ENCODE measurements at regions not wholly inside any gene's neighbourhood (a gene's known extent, or its start where the extent isn't known, plus 50 kb on each side); places are given as distances from the start of the nearest gene placed in this dataset.

DNA sequence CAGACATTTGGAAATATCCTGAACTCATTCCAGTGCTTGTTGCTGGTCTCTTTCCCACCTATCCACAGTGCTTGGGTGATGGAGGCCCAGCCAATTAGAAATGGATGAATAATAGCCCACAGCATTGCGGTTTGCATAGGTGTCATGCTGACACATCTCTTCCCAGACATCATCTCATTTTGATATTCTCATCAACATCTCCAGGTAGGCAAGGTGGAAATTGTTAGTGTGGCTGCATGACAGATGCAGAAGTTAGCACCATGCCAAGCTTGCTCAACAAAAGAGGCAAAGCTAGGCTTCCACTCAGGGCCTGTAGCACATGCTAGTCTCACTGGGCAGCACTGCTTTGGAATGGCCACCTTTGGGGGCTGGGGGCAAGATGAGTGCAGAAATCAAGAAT, 1118.9 kb downstream of the VRK1 start:
- DNase-seq = no peak

DNA sequence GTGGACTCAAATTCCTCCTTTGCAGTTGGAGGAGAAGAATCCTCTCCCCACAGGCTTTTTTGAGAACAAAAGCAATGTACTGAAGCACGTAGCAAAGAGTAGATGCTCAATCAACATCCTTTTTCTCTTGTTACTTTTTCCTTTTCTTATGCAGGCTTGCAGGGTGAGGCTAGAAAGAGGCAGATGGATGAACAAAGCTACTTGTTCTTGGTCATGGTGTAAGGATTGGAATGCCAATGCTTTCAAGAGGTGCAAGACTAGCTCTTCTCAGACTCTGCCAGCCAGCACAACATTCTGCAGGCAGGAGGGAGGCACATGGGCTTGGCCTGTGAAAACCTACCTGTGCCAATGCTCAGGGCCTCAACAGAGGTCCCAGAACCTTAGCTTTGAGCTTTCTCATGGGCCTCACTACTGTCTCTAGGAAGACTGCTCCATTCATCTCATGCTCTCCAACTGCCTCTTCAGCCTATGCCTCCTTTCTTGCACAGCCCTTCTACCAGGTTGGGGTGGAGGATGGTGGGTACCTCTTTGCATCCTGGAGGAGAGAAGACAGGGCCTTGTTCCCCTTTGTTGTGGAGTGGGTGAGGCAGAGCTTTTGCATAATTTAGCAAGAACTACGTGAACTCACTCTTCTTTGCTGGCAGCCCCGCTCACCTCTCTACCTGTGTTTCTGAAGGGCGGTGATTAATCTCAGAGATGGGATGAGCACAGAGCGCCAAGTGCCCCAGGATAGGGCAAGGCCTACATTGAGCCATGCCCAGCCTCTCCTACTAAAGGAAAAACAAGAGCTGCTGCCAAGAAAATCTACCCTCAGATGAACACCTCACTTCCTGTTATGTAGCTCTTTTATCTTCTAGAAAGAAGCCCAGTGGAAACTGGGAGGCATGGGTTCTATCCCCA, 1119.7 kb downstream of the VRK1 start:
- DNase-seq = no peak

DNA sequence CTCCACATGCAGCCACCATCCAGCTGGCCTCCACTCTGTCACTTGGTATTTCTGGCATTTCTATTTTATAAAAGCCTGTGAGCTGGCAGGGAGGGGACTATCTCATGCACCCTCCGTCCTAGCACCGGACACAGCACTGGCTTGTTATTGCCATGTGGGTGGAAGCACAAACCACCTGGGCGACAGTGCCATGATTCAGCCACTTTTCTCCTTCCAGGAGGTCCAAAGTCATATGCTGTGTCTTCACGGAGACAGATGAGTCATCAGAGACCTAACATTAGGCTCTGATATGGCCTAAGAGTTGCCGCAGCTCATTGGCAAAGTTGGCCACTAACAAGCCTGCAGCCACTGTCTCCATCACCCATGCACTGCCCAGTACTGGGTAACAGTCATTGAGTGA, 1123.0 kb downstream of the VRK1 start:
- no peak for DNase-seq

DNA sequence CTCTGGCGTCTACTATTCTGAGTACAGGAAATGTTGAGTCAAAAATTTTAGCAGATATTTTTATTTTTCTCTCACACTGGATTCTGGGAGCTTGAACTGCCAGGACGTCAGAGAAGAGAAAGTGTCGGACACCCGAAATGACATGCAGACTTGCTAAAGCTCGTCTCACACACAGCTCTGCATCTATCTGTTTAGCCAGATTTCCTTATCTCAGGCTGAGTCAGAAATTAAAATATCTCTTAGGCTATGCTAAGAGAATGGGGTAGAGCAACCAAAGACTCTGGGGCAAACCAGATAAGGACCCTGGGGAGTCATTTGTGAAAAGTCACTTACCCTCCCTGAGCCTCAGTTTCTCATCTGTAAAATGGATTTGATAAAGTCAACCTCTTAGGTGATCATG, 1124.1 kb downstream of the VRK1 start:
- DNase-seq = no peak

DNA sequence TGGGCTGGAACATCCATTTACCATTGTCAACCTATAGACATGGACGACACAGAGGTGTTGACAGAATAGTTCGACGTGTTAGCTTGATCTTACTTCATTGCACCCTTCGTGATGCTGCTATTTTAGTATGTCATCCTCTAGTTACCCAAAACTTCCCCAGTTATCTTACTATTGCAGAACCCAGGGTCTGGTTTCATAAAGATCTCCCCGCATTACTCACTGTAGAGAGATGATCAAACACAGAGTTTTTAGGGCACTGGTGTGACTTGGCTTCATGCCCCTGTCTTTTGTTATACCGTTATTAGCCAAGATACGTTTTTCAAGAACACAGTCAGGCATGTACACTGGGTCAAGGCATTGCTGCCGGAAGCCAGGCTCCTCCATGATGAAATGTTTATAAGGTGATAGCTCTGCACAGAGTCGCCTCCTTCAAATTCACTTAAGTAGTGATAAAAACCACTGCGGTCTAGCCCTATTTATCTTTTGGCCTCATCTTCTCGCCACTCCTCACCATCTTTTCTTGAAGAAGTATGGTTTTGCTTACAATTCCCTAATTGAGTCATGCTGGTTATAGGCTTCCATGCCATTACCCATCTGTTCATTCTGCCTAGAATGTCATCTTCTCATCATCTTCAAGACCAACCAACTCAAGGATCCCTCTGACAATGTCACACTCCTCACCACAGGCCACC, 1127.9 kb downstream of the VRK1 start:
- DNase-seq = no peak

DNA sequence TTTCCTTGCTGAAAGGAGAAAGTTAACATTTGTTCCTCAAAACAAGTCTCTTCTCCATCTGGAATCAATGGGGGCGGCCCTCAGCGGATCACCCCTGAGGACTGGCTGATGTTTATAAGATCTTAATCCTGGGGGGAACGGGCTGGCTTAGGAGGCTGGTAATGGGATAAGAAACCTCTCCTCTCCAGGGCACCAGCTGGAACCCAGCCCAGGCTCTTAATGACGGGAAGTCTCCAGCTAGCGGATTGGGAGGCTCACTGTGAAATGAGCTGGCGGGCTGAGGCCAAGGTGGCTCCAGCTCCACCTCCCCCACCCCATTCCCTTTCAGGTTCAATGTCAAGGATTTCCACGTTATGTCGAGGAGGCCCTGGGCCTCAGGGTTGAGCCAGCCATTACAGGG, 1133.0 kb downstream of the VRK1 start:
- no peak for DNase-seq

DNA sequence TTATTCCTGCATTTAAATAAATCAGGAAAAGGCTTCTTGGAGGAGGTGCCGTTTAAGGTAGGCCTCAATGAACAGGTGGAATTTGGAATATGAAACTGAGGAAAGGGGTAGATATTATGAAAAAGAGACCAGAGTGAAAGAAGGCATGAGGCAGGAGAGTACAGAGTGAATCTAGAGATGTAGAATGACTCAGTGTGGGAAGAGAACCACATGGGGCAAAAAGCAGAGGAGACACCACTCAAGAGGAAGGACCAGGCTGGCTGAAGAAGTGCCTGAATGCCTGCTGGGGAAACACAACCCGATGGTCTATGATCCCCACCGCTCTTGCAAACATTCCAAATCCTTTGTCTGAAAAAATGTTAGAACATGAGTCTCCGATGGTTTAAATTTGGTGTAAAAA, 1134.1 kb downstream of the VRK1 start:
- DNase-seq = no peak

DNA sequence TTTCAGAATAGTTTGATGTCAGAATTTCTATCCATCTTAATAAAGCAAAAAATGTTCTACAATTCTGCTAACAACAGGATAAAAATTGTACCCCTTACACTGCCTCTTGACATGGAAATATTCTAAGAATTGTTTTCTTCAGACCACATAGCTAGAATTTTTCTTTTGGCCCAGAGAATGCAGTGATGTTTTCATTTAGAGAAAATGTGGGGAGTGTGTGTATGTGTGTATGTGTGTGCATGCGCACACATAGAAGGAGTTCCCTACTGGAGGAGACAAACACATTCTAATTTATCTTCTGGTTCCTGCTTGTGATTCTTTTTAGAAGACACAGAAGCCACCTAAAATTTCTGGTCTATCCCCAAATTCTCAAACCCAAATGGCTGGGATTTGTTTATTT, 1145.7 kb downstream of the VRK1 start:
- no peak for DNase-seq

DNA sequence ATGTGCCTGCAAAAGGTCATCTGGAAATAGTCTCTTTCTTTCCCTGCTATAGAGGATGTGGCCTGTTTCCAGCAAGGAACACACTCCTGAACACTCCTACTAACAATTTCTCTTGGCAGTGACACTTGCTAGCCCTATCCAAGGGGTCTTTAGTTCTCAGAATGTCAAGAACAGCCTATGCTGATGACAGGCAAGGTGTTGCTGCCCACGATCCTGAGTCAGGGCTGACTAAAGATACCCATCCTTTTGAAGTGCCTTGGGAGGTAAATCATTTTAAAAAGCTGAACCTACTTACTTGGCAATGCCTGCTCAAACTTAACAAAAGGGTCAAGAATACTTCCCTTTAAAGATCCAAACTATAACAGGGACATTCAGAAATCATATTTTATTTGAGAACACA, 1146.4 kb downstream of the VRK1 start:
- no peak for DNase-seq

DNA sequence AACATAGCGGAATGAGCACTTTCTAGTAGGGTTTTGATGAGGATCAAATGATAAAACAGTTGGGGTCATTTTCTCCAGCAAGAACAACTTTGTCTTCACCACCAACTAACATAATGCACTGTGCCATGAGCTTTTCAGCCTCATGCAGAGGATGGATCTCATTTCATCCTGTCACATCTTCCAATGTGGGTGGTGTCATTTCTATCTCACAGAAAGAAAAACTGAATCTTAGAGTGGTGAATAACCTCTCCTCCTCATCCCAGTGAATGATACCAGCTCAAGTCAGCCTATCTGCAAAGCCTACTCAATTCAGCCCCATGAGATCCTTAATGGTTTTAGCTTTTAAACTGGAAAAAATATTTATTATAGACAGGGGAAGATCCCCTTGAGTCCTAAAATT, 1147.2 kb downstream of the VRK1 start:
- DNase-seq = no peak

DNA sequence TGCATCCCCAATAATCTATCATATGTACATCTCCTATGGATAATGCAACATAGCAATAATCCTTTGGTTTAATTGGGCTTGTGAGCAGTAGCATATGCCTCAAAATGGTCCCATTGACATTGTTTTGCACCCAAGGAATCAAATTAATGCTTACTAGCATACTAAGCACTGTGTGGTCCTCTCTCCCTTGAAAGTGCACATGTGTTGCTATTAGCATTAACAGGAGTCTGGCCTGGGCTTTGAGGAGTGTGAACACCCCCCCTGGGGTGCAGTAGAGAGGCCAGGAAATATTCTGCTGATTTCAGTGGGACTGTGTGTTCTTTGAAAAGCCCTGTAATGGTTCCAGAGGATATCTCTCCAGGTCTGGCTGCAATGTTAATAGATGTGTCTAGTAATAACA, 1148.4 kb downstream of the VRK1 start:
- no peak for DNase-seq

DNA sequence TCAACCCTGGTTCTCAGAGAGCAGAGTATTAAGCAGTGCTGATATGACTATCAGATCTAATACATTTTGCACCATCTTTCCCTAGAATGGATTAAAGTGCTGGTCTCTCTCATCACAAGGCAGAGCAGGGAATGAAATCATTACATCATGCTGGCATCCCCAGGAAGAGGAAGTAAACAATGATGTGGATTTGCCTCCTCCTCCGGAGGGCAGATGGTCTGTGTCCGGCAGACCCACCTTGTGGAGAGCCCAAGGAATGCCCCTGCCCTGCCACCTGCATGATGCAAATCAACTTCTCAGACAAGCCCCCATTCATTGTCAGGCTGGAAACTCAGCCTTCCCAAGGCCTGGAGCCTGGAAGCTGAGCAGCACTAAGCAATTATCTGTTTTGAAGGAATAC, 1149.1 kb downstream of the VRK1 start:
- DNase-seq = no peak

DNA sequence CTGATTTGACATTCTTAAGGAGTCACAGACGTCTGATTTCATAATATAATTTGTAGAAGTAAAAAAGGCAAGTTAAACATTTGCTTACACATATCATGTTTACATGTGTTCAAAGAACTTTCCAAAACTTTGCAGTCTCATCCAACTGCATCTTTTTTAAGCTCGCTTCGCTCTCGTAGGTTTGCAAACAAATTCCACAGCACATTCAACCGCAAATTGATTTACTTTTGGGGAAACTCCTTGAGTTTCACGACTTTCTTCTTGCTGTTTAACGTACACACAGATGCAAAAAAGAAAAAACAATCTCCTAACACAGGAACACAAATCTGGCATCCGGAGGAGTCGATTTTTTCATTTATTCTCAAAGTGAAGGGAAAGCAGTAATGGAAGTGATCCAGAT, 1149.5 kb downstream of the VRK1 start:
- DNase-seq = no peak

DNA sequence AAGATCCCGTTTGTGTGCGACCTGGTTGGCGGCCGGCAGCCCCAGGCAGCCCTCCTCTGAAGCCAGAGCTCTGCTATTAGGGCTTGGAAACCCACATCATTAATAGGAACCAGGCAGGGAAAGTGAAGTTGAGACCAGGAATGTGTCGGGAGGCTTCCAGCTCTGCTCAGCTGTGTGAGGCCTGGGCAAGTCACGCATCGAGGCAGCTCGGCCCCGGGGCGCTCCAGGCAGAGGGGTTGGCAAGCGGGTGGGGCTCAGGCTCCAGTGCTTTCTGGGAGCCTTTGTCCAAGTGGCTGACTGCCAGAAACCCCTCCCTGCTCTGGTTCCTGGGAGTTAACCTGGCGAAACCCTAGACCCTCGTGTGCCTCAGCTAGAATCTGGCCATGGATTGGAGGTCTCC, 1151.7 kb downstream of the VRK1 start:
- no peak for DNase-seq

DNA sequence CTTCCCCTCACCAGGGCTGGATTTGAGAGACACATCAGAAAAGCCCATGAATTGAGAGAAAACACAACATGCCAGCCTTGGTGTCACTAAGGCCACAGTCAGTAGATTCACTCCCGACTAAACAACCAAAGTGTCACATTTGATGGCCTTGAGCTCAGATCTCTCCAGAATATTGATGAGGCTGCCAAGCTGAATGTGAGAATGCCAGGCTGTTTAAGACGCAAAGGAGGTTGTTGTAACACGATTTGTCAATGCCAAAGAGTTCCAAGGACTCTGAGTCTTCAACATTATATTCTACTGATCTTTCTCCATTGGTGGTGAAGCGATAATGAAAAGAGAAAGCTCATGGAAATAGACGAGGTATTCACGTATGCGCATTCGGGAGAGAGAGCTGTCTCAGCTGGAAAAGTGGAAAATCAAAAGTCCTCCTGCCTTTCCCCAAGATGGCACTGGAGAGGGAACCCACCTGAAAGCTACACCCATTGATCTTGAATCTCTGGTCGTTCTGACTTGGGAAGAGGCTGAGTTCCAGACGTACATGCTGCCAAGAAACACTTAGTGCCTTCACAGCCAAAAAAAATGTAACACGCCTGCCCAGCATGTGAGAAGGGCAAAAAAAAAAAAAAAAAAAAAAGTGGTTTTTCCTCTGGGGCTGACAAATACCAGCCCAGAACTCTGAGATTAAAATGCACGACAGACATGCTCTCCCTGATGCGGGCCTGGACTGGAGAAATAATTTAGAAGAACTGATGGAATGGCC, 1159.6 kb downstream of the VRK1 start:
- DNase-seq = no peak

DNA sequence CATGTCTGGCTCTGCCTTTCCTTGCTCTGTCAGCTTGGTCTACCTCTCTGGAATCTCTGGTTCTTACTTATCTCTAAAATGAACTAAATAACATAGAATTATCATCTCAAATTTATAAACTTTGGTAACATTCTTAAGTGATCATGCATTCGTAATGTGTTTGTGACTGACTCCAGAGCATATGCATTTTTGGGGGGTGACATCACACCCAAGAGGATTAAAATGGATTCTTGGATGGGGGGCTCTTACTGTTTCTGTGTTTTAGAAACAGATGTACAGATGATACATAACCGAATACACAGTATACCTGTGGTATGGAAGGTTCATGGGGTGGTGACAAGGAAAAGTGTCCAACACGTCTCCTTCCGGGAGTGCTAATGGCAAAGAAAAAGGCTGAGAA, 1162.1 kb downstream of the VRK1 start:
- no peak for DNase-seq

DNA sequence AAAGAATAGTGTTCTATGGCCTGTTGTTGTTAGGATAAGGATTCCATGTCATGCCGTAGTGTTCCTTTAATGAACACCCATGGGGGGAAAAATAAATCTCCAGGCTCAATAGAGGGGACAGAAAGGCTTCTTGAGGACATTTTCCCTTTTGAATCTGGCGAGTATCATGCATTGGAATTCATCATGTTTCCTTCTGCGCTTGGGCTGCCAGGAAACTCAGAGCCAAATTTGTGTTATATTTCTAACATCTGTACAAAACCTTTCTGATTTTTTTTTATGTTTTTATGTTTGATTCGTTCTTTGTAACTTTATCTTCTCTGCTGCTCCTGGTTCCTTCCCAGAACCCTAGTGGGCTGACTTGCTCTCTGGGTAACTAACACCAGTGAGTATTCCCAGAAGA, 1163.3 kb downstream of the VRK1 start:
- no peak for DNase-seq

DNA sequence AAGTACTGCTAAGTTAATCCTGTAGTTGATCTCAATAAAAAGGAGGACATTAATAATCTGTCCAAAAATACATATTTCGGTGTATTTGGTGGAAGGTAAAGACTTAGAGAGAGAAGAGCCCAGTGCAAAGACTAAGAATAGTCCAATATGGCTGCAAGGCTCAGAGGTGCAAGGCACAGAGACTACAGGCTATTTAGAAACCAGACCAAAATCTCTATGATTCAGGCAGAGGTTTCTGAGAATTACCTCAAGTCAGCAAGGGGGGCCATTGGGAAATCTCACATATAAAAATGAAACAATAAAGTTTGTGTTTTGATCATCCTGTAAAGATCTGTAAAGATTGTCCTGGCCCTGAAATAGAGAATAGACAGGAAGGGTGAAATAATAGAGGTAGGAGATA, 1173.0 kb downstream of the VRK1 start:
- DNase-seq = no peak

DNA sequence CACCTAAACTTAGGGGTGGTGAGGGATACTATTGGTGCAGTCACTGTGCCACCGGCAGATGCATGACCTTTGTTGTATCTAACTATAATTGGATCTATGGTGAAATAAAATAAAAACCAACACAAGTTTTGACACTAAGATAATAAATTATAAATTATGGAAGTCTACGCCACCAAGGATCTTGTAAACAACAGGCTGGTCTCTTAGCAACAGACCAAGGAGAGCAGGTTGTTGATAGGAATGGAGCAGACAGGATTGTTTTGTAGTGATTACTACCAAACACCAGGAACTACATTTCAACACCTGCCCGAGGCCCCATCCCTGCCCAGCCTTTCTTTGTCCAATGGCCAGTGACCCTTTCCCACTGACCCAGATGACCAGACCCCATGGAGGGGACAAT, 1178.0 kb downstream of the VRK1 start:
- DNase-seq = no peak

DNA sequence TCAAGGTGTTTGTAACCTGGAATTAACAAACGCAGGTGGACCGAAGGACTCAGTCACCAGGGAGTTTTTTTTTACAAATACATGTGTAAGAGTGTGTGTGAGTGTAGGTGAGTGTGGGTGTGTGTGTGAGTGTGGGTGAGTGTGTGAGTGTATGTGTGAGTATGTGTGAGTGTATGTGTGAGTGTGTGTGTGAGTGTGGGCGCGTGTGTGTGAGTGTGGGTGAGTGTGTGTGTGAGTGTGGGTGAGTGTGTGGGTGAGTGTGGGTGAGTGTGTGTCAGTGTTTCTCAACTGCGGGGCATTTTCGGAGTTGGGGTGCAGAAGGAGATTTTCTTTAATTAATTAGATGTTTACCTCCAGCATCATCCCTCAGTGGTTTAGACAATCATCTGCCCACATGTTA, 1178.8 kb downstream of the VRK1 start:
- no peak for DNase-seq

DNA sequence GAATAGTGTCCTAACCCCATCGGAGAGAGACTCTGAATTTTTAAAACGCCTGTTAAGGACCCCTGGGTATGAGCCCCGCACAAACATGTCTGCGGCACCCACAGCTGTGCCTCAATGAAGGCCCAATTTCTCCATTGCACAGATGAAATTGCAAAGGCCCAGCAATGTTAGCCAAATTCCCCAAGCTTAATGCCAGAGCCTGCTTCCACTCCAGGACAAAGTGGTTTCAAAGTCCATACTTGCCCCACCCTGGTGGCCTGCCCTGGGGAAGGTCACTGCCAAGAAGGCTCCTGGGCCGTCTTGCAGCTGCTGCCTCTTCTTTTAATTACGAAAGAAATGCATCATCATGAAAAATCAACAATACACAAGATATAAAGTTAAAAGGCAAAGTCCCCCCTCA, 1179.7 kb downstream of the VRK1 start:
- DNase-seq = no peak

DNA sequence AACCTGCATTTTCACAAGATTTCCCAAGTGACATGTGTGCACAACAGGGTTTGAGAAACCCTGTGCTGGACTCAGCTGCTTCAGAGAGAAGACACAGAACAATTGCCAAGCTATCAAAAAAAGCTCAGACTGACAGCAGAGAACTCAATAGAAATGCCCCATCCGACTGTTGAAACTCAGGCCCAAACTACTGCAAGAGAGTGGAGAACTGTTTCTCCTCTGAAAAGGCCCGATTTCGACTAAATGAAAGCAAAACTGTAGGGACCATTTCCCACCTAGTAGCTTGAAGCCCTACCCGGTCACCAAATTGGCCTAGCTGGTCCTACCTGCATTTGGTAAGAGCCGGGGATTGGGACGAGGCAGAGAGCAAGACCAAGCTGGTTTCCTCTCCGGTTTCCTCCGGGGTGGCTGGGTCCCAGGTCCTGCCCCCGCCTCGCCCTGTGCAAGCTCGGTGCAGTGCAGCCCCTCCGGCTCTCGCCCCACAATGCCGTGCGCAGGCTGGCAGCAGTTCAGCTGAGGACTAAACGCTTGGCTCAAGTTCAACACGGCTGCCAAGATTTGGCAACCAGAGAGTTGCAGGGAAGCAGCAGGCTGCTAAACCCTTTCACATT, 1180.6 kb downstream of the VRK1 start:
- DNase-seq = peak; percentile 65

DNA sequence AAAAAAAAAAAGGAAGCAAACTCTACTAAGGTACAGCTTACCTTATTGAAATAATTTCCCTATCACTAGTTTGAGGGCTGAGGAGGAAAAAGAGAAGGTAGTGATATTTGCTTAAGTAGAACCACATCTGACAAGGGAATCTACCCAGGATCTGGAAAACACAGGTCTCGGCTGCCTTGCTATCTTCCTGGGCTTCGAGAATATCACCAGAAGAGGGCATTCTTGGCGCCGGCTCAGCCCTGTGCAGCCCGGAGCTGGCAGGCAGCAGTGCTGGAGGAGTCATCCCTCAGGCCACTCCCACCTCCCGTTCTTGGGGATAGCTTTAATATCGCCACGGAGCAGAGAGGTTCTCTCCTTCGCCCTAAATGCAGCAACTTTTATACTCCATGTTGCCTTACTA, 1181.2 kb downstream of the VRK1 start:
- peak; percentile 70 for DNase-seq
